Heart right ventricle (tissue), 16 donors: ENCODE measurements at regions not wholly inside any gene's neighbourhood (a gene's known extent, or its start where the extent isn't known, plus 50 kb on each side); places are given as distances from the start of the nearest gene placed in this dataset.

ENCODE experiments used
- ATAC-seq, 8 donors: fragments of 200-7000 bp; cut with Tn5 transposase; one replicate each; pipeline ENCODE4 v1.9.1; 2020; ENCODE audit warnings: mild to moderate bottlenecking in 8 of 8, moderate library complexity in 8 of 8, moderate number of reproducible peaks in 1 of 8
- DNase-seq, 2 donors: peaks; one replicate each; pipeline ENCODE4 v3.0.0-alpha.2; 2020
- H3K27ac ChIP-seq, 10 donors: fragments of 200-600 bp; sonication (generic) in 2 of 10; one replicate each; pipeline versions ENCODE4 v1.5.0 to v1.8.0; 2020 to 2022; ENCODE audit warnings: mild to moderate bottlenecking in 3 of 10
- H3K27me3 ChIP-seq, 7 donors: fragments of 200-600 bp; one replicate each; pipeline ENCODE4 v1.8.0; 2021 to 2022; ENCODE audit warnings: mild to moderate bottlenecking in 2 of 7
- H3K36me3 ChIP-seq, 9 donors: fragments of 200-600 bp; sonication (generic) in 1 of 9; one replicate each; pipeline versions ENCODE4 v1.5.0 to v1.8.0; 2020 to 2022; ENCODE audit warnings: mild to moderate bottlenecking in 2 of 9
- H3K4me1 ChIP-seq, 9 donors: fragments of 200-600 bp; sonication (generic) in 1 of 9; one replicate each; pipeline versions ENCODE4 v1.5.0 to v1.8.0; 2020 to 2022; ENCODE audit warnings: mild to moderate bottlenecking in 4 of 9
- H3K4me3 ChIP-seq, 10 donors: fragments of 200-600 bp; sonication (generic) in 2 of 10; one replicate each; pipeline versions ENCODE4 v1.5.0 to v1.8.0; 2020 to 2022; ENCODE audit warnings: mild to moderate bottlenecking in 7 of 10, moderate library complexity in 2 of 10
- H3K9me3 ChIP-seq, 11 donors: fragments of 200-600 bp in 10 of 11; sonication (generic) in 2 of 11; one replicate each; pipeline versions ENCODE4 v1.5.0 to v1.8.0; 2013 to 2022; ENCODE audit warnings: mild to moderate bottlenecking in 2 of 11, control low read depth in 1 of 11, moderate library complexity in 1 of 11
- WGBS, 2 donors: extraction: QIAGEN DNeasy Blood & Tissue Kit; methylation state at CpG; one replicate each; pipeline ENCODE4 v1.1.7; 2013; ENCODE audit warnings: inconsistent platforms in 1 of 2; 5-methylcytosine and 5-hydroxymethylcytosine counted together
- intact Hi-C, 10 donors: fragments of 100-400 bp; cut with DNase I; formaldehyde crosslinking; loops; one replicate each; pipeline versions ENCODE4 v1.11.1 to v1.14.2; 2022
- TF ChIP-seq, protein P1 (sequence below), 9 donors: fragments of 200-600 bp; sonication (generic) in 2 of 9; IDR thresholded peaks; one replicate each; pipeline versions ENCODE4 v1.5.0 to v1.8.0; 2021 to 2022; ENCODE audit warnings: antibody characterized with exemption in 9 of 9, mild to moderate bottlenecking in 5 of 9, moderate library complexity in 1 of 9
- donor health status: Arrhythmogenic right ventricular cardiomyopathy.
- donor health status: ischemic (EF 13 %, LVEDD 7.1; RV severe dilation, severe dysfunction).
- donor health status: healthy with polysubstance abuse.
- donor health status: DM: no; HTN: yes; CAD: no.
- donor health status: DM: no; HTN: no; CAD: no.
- donor health status: ischemic (EF 25% LVEDD 6.9; RV normal size, moderate dysfunction).
- donor health status: ischemic (EF 25% LVEDD 5.7; RV mildly dilated, moderate dysfunction).
- donor health status: healthy.
- donor health status: DM: yes; HTN: yes; CAD: no.
- donor health status: Ischemic cardiomyopathy.
- donor health status: ischemic (EF 35%, LVEDD 5.7; RV mildly dilated, moderate dysfunction).
- donor health status: nonischemic (EF 11% LVEDD 7.7; RV severe dilation, severe dysfunction).
- donor health status: DM: yes; HTN: yes; CAD: no.
- donor health status: PGD.
- donor health status: ischemic (EF 29% LVEDD 5.4; RV normal size, mild dysfunction).
- donor health status: nonischemic (EF 23%, LVEDD 6.1; RV moderate dilation, normal function).

DNA sequence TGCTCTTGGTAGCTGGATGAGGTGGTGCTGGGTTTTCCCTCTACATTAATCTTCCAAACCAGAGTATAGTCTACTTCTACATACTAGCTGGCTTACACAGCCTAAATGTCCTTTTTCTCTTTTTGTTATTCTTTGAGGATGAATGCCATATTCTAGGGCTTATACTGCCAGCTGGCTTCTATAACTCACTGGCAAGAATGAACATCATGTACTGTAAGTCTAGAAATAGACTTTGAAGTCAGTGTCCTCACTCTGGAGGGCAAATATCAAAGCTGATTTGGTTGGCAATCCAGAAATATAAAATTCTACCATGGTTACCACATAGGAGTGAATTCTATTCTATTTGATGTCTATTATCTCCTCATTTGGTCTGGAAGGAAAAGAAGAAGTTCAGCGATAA, 251.7 kb upstream of the TYRP1 start:
- Histone ChIP-seq H3K27ac (no peak overlapping the region), H3K27me3 (no peaks in the 10 kb centered on the region), H3K9me3 (peaks cover 0 to 2% (median 0%) of the 10 kb centered on the region in 11 donors), H3K4me3 (no peak overlapping the region), H3K36me3 (no peaks in the 10 kb centered on the region), H3K4me1 (peaks cover 0 to 6% (median 0%) of the 10 kb centered on the region in 9 donors)
- intact Hi-C loops: loop anchor here in 1 of 10 donors (10.0 kb wide), 1 partner anchor 63 kb away; no protein-coding TSS in a partner anchor
- TF ChIP-seq, protein P1, sequence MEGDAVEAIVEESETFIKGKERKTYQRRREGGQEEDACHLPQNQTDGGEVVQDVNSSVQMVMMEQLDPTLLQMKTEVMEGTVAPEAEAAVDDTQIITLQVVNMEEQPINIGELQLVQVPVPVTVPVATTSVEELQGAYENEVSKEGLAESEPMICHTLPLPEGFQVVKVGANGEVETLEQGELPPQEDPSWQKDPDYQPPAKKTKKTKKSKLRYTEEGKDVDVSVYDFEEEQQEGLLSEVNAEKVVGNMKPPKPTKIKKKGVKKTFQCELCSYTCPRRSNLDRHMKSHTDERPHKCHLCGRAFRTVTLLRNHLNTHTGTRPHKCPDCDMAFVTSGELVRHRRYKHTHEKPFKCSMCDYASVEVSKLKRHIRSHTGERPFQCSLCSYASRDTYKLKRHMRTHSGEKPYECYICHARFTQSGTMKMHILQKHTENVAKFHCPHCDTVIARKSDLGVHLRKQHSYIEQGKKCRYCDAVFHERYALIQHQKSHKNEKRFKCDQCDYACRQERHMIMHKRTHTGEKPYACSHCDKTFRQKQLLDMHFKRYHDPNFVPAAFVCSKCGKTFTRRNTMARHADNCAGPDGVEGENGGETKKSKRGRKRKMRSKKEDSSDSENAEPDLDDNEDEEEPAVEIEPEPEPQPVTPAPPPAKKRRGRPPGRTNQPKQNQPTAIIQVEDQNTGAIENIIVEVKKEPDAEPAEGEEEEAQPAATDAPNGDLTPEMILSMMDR (IDR thresholded peaks at IDR 0.05): no peak
- DNase-seq (no peak), ATAC-seq (peak in 4 of 8 donors; percentile 65 to 88 (median 78))
- WGBS, 2 donors: 91 to 98% methylated on average over 1 of the region's 1 CpG

DNA sequence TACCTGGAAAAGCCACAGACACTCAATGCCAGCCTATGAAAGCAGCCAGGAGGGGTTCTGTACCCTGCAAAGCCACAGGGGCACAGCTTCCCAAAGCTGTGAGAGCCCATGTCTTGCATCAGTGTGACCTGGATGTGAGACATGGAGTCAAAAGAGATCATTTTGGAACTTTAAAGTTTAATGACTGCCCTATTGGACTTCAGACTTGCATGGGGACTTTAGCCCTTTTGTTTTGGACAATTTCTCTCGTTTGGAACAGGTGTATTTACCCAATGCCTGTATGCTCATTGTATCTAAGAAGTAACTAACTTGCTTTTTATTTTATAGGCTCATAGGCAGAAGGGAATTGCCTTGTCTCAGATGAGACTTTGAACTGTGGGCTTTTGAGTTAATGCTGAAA, 244.9 kb upstream of the TYRP1 start:
- intact Hi-C loops: loop anchor here in 1 of 10 donors (10.0 kb wide), 1 partner anchor 57 kb away; no protein-coding TSS in a partner anchor

DNA sequence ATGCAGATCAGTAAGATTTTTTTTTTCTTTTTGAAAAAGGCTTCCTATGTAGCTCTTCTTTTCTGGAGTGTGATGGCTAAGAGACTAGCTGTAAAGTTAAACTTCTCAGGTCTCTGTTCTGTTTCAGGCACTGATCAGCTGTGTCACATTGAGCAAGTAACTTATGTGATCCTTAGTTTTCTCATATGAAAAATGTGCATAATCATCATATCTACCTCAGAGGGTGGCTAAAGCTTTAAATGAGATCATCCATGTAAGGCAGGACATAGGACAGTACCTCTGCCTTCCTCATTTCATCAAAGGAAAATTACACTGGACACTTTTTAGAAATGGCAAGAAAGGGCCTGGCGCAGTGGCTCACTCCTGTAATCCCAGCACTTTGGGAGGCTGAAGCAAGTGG, 235.9 kb upstream of the TYRP1 start:
- no peak for DNase-seq
- Histone ChIP-seq H3K36me3 (no peaks in the 10 kb centered on the region), H3K9me3 (no peaks in the 10 kb centered on the region), H3K4me1 (no peaks in the 10 kb centered on the region), H3K27me3 (no peaks in the 10 kb centered on the region), H3K4me3 (no peak overlapping the region), H3K27ac (no peak overlapping the region)
- TF ChIP-seq, protein P1 (IDR thresholded peaks at IDR 0.05): no peak
- intact Hi-C loops: no loop called here
- ATAC-seq: no peak
- WGBS, 2 donors: 93 to 97% methylated on average over 1 of the region's 1 CpG

More for the DNA sequence above, 244.9 kb upstream of the TYRP1 start:
- DNase-seq (no peak), ATAC-seq (no peak)
- H3K27ac ChIP-seq: no peak overlapping the region
- no peaks in the 10 kb centered on the region for H3K4me1 ChIP-seq
- H3K9me3 ChIP-seq: peaks cover 0 to 8% (median 0%) of the 10 kb centered on the region in 11 donors
- H3K36me3 ChIP-seq: no peaks in the 10 kb centered on the region
- H3K4me3 ChIP-seq: no peak overlapping the region
- WGBS, 2 donors: 61 to 77% methylated on average over 1 of the region's 1 CpG
- no peaks in the 10 kb centered on the region for H3K27me3 ChIP-seq
- TF ChIP-seq, protein P1 (IDR thresholded peaks at IDR 0.05): no peak

DNA sequence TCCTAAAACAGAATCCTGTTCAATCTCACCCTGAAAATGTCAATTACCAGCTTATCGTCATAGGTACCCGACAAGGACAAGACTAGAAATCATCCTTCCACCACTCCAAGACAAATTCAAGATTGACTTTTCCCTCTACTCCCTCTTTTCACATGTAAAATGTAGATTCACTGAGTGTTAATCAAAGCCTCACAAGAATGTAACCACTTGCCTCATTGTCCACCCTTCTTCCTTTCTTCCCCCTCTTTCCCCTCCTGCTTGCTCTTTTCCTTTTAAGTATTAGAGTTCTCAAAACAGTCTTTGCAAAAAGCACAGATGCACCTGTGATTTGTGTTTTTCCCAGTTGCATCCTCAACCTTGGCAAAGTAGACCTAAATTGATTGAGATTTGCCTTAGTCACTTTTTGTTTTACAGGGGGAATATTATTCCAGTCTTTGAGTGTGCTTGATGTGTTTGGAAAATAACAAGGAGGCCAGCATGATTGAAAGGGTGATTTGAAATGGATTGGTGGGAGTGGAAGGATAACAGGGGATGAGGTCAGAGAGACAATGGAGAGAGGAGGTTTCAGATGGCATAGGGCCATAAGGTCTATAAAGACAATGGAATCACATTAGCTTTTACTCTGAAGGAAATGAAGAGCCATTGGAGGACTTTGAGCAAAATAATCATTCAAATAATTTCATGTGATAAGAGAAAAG, 231.3 kb upstream of the TYRP1 start:
- H3K27me3 ChIP-seq: no peaks in the 10 kb centered on the region
- no peak overlapping the region for H3K27ac ChIP-seq
- H3K9me3 ChIP-seq: no peaks in the 10 kb centered on the region
- no peaks in the 10 kb centered on the region for H3K36me3 ChIP-seq
- intact Hi-C loops: no loop called here
- H3K4me3 ChIP-seq: no peak overlapping the region
- no peak for ATAC-seq
- H3K4me1 ChIP-seq: no peaks in the 10 kb centered on the region
- TF ChIP-seq, protein P1 (IDR thresholded peaks at IDR 0.05): no peak
- no peak for DNase-seq
- WGBS, 2 donors: 79 to 87% methylated on average over 2 of the region's 2 CpGs
